Mucosa of rectum (tissue), 2 donors: ENCODE measurements at regions not wholly inside any gene's neighbourhood (a gene's known extent, or its start where the extent isn't known, plus 50 kb on each side); places are given as distances from the start of the nearest gene placed in this dataset.

ENCODE experiments used
- H3K27ac ChIP-seq, 2 donors: one replicate each; pipeline ENCODE4 v1.7.0; 2013; ENCODE audit warnings: inconsistent platforms in 2 of 2, low read depth in 2 of 2, low read length in 2 of 2
- H3K27me3 ChIP-seq, 2 donors: one replicate each; pipeline ENCODE4 v1.7.0; 2013; ENCODE audit warnings: low read length in 2 of 2; ENCODE audit not compliant: control insufficient read depth in 2 of 2, insufficient read depth in 2 of 2
- H3K36me3 ChIP-seq, 2 donors: one replicate each; pipeline ENCODE4 v1.7.0; 2013; ENCODE audit warnings: low read length in 2 of 2; ENCODE audit not compliant: control insufficient read depth in 2 of 2, insufficient read depth in 2 of 2
- H3K4me1 ChIP-seq, 2 donors: one replicate each; pipeline ENCODE4 v1.7.0; 2013; ENCODE audit warnings: low read length in 2 of 2, mild to moderate bottlenecking in 1 of 2; ENCODE audit not compliant: control insufficient read depth in 2 of 2, insufficient read depth in 2 of 2
- H3K4me3 ChIP-seq, 2 donors: one replicate each; pipeline ENCODE4 v1.7.0; 2013; ENCODE audit warnings: low read length in 2 of 2
- H3K9ac ChIP-seq, 2 donors: one replicate each; pipeline ENCODE4 v1.7.0; 2013; ENCODE audit warnings: low read length in 2 of 2, low read depth in 1 of 2, mild to moderate bottlenecking in 1 of 2
- H3K9me3 ChIP-seq, 2 donors: one replicate each; pipeline ENCODE4 v1.7.0; 2013; ENCODE audit warnings: low read length in 2 of 2; ENCODE audit not compliant: control insufficient read depth in 2 of 2
- donor health status: healthy.
- donor health status: Normal muscosa, but diverticular disease.

DNA sequence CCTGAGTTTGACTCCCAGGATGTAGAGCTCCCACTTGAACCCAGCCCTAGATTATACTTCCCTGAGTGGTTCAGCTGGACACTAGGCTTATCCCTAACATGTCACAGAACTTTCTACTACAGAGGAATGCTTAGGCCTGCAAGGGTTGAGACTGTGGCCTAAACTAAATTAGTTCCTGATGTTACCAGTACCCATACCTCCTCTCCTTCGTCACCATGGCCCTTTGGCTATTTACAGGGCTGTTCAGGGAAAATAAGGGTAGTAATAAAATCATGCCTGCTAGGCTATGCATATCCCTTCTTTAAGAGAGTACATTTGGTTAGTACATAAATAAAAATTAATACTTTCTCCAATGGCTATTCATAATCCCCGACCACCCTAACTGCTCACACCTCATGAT, 356.4 kb upstream of the RASGRP1 start:
- Histone ChIP-seq H3K36me3 (no peaks in the 10 kb centered on the region), H3K9ac (no peak overlapping the region), H3K9me3 (no peaks in the 10 kb centered on the region), H3K27ac (no peak overlapping the region), H3K4me3 (no peak overlapping the region), H3K27me3 (no peaks in the 10 kb centered on the region), H3K4me1 (no peaks in the 10 kb centered on the region)

DNA sequence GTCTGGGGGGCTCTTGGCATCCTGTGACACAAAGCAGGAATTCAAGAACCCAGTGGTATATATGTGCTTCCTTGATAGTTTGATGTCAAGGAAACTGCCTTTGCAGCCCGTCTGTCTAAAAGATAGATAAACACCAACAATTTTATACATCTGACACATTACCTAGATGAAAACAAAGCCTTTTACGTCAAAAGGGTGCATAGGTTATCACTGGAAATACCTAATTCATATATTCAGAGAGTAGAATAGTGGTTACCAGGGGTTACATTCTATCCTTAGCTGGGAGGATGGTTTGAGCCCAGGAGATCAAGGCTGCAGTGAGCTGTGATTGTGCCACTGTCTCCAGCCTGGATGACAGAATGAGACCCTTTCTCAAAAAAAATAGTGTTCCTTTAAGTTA, 356.9 kb upstream of the RASGRP1 start:
- Histone ChIP-seq H3K36me3 (no peaks in the 10 kb centered on the region), H3K27me3 (no peaks in the 10 kb centered on the region), H3K27ac (no peak overlapping the region), H3K4me3 (no peak overlapping the region), H3K9ac (no peak overlapping the region), H3K4me1 (no peaks in the 10 kb centered on the region), H3K9me3 (no peaks in the 10 kb centered on the region)

DNA sequence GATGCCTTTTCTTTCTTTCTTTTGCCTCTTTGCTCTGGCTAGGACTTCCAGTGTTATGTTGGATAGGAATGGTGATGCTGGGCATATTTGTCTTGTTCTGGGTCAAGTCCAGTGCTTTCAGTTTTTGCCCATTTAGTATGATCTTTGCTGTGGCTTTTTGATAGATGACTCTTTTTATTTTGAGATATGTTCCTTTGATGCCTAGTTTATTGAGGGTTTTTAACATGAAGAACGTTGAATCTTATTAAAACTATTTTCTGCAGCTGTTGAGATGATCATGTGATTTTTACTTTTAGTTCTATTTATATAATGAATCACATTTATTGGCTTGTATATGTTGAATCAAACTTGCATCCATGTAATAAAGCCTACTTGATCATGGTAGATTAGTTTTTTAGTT, 363.8 kb upstream of the RASGRP1 start:
- Histone ChIP-seq H3K27ac (no peak overlapping the region), H3K27me3 (no peaks in the 10 kb centered on the region), H3K4me3 (no peak overlapping the region), H3K36me3 (no peaks in the 10 kb centered on the region), H3K9me3 (no peaks in the 10 kb centered on the region), H3K4me1 (no peaks in the 10 kb centered on the region), H3K9ac (no peak overlapping the region)

DNA sequence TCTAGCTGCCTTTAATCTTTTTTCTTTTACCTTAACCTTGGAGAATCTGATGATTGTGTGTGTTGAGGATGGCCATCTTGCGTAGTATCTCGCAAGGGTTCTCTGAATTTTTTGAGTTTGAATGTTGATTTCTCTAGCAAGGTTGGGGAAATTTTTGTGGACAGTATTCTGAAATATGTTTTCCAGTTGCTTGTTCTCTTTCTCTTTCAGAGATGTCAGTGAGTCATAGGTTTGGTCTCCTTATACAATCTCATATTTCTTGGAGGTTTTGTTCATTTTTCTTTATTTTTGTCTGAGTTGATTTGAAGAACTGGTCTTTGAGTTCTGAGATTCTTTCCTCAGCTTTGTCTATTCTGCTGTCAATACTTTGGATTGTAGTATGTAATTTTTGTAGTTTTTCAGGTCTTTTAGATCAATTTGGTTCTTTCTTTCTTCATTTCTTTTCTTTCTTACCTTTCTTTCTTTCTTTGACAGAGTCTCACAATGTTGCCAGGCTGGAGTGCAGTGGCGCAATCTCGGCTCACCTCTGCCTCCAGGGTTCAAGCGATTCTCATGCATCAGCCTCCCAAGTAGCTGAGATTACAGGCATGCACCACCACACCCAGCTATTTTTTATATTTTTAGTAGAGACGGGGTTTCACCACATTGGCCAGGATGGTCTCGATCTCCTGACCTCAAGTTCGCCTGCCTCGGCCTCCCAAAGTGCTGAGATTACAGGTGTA, 366.4 kb upstream of the RASGRP1 start:
- Histone ChIP-seq H3K27ac (no peak overlapping the region), H3K4me1 (no peaks in the 10 kb centered on the region), H3K9me3 (no peaks in the 10 kb centered on the region), H3K27me3 (no peaks in the 10 kb centered on the region), H3K36me3 (no peaks in the 10 kb centered on the region), H3K4me3 (no peak overlapping the region), H3K9ac (no peak overlapping the region)

DNA sequence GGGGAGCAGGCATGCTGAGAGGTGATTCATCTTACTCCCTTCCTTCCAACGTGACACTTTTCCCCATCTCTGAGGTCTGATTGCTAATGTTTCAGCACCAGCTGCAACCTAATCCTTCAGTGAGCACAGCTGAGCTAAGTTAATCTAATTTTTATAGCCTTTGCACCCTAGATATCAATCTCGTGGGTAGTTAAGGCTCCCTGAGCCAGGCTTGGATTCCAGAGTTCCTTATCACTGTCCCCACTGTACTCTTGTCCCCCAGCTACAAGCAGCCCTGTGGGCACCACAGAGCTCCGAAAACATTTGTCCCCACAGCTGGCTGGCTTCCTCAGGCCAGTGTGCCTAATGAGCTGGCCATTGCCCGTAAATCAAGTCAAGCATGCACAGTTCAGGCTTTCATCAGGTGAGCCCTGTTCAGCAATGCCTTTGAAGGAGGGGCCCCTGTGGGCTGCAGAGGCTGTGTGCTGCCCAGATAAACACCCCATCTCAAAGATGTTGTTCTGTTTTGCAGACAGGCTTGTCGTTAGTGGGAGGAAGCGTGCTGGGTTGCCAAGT, 376.9 kb upstream of the RASGRP1 start:
- no peaks in the 10 kb centered on the region for H3K36me3 ChIP-seq
- H3K9ac ChIP-seq = no peak overlapping the region
- no peaks in the 10 kb centered on the region for H3K27me3 ChIP-seq
- H3K4me1 ChIP-seq = no peaks in the 10 kb centered on the region
- H3K4me3 ChIP-seq = no peak overlapping the region
- H3K9me3 ChIP-seq = no peaks in the 10 kb centered on the region
- no peak overlapping the region for H3K27ac ChIP-seq

DNA sequence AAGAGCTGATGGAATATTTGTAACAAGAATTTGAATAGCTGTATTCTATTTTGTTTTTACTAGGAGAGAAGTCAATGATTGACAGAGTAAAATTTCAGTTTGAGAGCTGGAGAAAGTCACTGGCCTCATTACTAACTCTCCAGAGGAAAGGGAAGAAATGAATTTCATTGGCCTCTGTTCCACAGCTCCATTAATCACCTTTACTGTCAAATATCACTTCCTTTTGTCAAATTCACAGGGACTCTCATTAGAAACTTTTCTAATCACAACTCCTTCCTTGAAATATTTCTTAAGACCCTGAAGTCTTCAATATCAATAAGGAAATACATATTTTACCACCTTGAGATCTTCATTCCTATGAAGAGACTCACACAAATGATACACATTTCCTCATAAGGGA, 379.9 kb upstream of the RASGRP1 start:
- H3K9me3 ChIP-seq = no peaks in the 10 kb centered on the region
- H3K27me3 ChIP-seq = no peaks in the 10 kb centered on the region

DNA sequence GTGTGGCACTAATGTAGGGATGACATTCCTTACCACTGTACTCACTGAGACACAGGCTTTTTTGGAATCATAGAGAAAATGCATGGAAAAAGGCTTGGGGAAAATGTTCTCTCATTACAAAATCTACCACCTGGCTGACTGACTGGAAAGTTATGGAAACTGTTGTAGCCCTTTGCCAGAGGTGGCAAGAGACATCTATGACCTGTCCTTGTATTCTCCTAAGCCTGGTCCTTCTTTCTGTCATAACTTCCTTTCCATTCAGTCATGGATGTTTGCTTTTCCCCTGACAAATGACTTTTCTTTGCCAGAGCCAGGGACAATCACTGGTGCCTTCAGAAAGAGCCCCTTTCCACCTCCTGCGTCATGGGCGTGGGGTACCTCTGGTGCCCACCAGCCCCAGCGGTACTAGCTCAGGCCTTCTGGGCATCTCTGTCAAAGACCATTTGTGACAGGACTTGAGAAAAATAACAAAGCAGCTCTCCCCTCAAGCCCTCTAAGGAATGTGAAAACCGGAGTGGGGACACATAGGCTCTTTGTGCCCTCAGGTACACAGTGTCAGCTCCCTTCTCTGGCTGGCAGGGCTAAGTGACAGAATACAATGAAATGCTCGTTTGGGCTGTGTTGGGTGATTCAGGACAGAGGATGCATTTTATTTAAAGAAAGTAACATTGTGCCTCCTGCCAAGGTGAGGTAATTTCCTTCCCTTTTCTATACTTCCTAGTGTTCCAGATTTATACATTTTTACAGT, 381.1 kb upstream of the RASGRP1 start:
- Histone ChIP-seq H3K9ac (no peak overlapping the region), H3K9me3 (no peaks in the 10 kb centered on the region), H3K27ac (no peak overlapping the region), H3K4me3 (no peak overlapping the region), H3K27me3 (no peaks in the 10 kb centered on the region), H3K4me1 (no peaks in the 10 kb centered on the region), H3K36me3 (no peaks in the 10 kb centered on the region)

More for the DNA sequence above, 379.9 kb upstream of the RASGRP1 start:
- Histone ChIP-seq H3K4me1 (no peaks in the 10 kb centered on the region), H3K36me3 (no peaks in the 10 kb centered on the region), H3K9ac (no peak overlapping the region), H3K4me3 (no peak overlapping the region), H3K27ac (no peak overlapping the region)

DNA sequence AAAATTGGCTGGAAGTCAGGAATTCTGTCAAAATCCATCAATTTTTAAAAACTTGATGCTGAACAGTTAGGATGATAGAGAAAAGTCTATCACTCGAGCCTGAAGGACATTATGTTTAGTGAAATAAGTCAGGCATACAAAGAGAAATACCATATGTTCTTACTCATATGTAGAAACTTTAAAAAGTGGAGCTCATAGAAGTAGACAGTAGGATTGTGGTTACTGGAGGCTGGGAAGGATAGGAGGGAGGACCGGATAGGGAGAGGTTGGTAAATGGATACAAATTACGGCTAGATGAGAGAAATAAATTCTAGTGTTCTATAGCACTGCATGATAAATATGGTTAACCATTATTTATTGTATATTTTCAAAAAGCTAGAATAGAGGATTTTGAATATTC, 389.5 kb upstream of the RASGRP1 start:
- Histone ChIP-seq H3K4me3 (no peak overlapping the region), H3K36me3 (no peaks in the 10 kb centered on the region), H3K27me3 (no peaks in the 10 kb centered on the region), H3K9me3 (no peaks in the 10 kb centered on the region), H3K27ac (no peak overlapping the region), H3K9ac (no peak overlapping the region), H3K4me1 (no peaks in the 10 kb centered on the region)

DNA sequence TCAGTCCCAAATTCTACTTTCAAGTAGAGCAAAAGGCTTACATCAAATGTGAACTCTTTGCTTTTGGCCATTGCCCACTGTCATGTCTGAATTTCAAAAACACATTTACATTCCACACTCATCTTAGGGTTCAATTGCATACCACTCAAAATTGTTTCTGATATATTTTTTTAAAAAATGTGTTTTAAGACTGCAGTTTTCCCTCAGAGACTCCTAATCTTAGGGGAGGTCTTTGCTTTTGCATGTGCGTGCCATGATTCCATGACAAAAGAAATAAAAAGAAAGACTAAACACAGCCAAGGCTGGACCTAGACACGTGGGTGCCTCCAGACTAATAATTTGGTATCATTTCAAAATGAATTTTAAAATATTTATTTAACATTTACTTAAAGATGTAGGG, 396.8 kb upstream of the RASGRP1 start:
- Histone ChIP-seq H3K9me3 (no peaks in the 10 kb centered on the region), H3K9ac (no peak overlapping the region)

DNA sequence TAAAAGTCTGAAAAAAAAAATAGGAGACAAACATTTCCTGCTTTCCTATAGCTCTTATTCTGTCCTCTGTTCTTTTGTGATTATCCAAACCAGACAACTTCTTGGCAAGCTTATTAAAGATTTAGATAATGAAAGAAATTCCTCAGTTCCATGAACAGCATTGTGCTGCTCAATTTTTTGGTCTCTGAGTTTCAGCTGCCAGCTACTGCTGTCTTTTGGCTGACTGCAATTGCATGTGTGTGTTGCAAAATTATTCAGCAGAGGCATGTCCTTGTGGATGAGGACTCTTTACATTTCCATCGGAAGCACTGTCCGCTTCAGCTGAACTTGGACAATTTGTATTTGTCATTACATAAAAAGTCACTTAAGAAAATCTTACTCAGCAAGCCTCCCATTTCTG, 397.3 kb upstream of the RASGRP1 start:
- Histone ChIP-seq H3K27me3 (no peaks in the 10 kb centered on the region), H3K36me3 (no peaks in the 10 kb centered on the region), H3K9me3 (no peaks in the 10 kb centered on the region), H3K4me1 (no peaks in the 10 kb centered on the region), H3K4me3 (no peak overlapping the region), H3K27ac (no peak overlapping the region), H3K9ac (no peak overlapping the region)

More for the DNA sequence above, 396.8 kb upstream of the RASGRP1 start:
- Histone ChIP-seq H3K27ac (no peak overlapping the region), H3K4me1 (no peaks in the 10 kb centered on the region), H3K4me3 (no peak overlapping the region), H3K36me3 (no peaks in the 10 kb centered on the region), H3K27me3 (no peaks in the 10 kb centered on the region)
